HG03442 (cell line): ENCODE measurements at regions not wholly inside any gene's neighbourhood (a gene's known extent, or its start where the extent isn't known, plus 50 kb on each side); places are given as distances from the start of the nearest gene placed in this dataset.

Source experiments
- ATAC-seq: cut with Tn5 transposase; IDR thresholded peaks from one replicate; pipeline ENCODE4 v1.9.1; 2021; ENCODE audit warnings: mild to moderate bottlenecking, moderate library complexity; ENCODE audit not compliant: unreplicated experiment

DNA sequence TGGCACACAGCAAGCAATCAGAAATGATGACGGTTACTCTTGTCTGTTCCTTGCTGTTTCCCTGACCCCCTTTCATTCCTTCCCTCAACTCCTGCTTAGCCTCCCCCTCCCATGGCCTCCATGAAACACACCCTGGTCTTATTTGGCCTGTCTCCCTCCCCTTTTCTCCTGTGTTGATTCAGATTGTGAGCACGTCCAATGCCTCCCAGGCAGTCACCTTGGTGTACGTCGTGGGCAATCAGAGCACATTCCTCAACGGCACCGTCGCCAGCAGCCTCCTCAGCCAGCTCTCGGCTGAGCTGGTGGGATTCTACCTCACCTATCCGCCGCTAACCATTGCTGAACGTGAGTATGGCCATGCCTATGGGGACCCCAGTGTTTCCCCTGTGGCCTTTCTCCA lies 141.1 kb downstream of the C11orf91 start:
- no peak for ATAC-seq

DNA sequence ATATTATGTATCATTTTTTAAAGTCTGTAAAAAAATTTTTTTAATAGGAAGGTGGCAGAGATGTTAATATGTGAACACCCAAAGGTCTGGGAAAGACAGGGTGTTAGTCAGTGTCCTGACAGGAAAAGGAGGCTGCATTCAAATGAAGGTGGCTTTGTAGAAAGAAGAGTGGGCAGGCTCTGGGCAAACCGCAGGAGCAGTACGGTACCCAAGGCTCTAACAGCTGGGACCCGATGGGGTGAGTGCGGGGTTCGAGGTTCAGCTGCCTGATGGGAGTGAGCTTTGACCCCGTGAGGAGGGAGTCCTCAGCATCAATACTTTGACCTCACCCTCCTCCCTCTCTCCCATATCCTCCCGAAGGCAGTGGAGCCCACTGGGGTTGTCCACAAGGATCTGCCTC lies 142.5 kb downstream of the C11orf91 start:
- no peak for ATAC-seq

GRCh38 chr11:33557201-33557600 lies 143.4 kb downstream of the C11orf91 start:
- ATAC-seq = no peak

DNA sequence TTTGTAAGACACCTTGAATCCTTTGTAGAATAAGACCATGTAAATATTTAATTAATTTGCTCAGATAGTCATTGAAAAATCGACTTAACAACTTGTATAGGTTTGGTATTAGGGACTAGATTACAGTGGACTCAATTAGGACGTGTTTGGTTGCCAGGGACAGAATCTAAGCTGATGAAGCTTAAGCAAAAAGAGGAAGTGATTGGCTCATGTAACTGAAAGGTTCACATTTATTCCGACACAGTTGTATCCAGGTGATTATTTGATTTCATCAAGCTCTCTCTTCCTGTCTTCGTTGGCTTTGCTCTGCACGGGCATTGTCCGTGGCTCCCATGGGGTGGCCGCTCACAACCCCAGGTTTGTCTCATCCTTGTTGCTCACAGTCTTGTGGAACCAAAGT lies 146.4 kb downstream of the C11orf91 start:
- ATAC-seq = no peak

DNA sequence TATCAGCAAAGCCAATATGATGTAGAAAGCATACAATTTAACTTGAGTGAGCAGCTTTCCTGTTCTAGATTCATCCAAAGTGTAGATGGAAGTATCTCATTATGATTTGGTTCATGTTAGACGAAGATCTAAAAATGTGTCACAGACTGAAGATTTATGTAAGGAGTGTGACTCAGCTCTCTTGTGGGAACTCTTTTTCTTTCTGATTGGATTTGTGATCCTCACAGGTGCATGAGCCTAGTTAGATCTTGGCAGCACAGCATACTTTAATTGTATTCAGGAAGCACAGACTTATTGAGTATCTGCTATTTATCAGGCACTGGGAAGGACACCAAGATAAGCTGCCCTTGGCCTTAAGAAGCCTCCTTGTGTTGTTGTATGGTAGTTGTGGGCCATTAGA lies 147.1 kb downstream of the C11orf91 start:
- no peak for ATAC-seq

- ATAC-seq = no peak
Measured at GRCh38 chr11:33552756-33553155, 147.9 kb downstream of the C11orf91 start.

- ATAC-seq = no peak
Measured at GRCh38 chr11:33551051-33551450, 149.6 kb downstream of the C11orf91 start.

- ATAC-seq = no peak
Measured at GRCh38 chr11:33549483-33549882, 151.1 kb downstream of the C11orf91 start.

- ATAC-seq = no peak
Measured at GRCh38 chr11:33545931-33546330, 154.7 kb downstream of the C11orf91 start.

GRCh38 chr11:33544593-33545373 lies 155.8 kb downstream of the C11orf91 start:
- ATAC-seq = no peak

- no peak for ATAC-seq
Measured at GRCh38 chr11:33543823-33544222, 156.8 kb downstream of the C11orf91 start.

DNA sequence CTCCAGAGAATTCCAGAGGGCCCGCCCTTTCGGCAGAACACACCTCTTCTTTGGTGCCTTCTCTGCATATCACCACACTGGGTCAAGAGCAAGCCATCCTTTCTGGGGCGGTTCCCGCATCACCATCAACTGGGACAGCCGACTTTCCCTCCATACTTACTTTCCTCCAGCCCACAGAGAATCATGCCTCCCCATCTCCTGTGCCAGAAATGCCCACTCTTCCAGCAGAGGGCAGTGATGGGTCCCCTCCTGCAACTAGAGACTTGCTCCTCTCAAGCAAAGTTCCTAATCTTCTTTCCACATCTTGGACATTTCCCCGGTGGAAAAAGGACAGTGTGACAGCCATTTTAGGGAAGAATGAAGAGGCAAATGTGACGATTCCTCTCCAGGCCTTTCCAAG lies 157.7 kb downstream of the C11orf91 start:
- ATAC-seq = no peak

DNA sequence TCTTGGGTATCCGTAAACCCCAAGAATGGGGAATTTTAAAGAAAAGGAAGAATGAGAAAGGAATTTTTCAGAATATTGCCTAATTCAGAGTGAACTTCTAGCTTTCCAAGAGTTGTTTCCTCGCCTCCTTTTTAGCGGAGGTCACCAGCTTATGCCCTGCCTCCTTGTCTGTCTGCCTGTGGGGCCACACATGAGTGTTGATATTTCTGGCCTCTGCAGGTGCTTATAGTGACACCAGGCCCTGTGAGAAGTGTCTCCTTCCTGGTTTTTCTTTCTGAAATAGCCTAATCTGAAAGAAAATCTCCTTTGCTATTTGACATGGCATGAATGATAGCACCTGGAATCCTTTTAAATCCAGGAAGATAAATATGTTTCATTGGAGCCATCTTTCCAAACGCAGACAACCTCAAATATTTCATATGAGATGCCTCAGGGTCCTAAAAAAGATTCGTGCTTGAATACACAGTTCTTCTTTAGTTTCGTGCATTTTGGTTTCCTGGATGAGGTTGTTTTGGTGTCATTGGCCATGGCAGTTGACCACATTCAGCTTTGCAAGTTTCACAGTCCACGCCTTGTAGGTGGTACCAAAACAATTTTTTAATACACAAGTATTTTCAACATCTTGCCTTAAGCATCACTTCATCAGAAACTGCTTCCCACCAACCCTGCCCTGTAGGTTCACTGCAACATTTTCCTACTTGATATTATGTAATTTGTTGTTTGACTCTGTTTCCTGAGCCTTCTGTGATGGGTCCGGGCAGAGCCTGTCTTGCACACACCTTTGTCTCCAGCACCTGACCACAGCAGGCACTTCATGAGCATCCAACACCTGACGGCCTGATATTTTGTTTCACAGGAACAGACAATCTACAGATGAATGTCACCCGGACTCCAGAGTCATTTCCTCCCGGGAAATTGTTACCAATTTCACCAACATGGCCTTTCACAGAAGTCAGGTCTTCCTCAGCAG lies 159.4 kb downstream of the C11orf91 start:
- no peak for ATAC-seq

DNA sequence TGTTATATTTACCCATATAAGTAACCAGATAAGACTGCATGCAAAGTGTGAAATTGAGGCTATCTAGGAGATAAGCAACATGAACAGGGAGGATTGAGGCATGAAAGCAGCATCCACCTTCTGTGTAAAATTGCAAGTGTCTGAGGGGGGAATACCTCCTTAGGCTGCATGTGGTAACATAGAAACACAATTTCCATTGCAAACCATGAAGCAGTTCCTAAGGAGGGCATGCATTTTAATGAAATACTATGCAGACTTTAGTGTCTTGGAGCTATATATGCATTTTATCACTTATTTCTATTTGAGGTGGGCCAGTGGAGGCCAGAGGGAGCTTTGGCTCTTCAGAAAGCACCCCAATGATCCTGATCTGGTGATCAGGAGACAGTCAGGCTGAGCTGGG lies 160.2 kb downstream of the C11orf91 start:
- no peak for ATAC-seq

GRCh38 chr11:33539751-33540150 lies 160.9 kb downstream of the C11orf91 start:
- ATAC-seq = no peak

- ATAC-seq = no peak
Measured at GRCh38 chr11:33538726-33539125, 161.9 kb downstream of the C11orf91 start.

GRCh38 chr11:33536178-33536577 lies 164.4 kb downstream of the C11orf91 start:
- ATAC-seq = no peak

DNA sequence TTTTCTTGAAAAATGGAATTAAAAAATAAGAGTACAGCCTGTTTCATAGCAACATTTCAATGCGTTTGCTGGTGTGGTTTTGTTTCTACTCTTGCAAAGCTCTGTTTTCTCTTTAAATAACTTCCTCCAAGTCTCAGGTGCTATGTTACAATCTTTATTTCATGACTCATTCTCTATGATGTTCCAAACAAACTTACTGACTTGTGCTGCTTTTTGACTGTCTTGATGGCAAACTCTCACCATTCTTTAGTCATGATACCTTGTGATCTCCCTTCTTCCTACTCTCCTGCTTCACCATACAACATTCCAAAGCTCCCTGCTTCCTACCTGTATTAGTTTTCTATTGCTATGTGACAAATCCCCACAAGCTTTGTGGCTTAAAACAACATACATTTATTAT lies 166.1 kb downstream of the C11orf91 start:
- ATAC-seq = no peak

DNA sequence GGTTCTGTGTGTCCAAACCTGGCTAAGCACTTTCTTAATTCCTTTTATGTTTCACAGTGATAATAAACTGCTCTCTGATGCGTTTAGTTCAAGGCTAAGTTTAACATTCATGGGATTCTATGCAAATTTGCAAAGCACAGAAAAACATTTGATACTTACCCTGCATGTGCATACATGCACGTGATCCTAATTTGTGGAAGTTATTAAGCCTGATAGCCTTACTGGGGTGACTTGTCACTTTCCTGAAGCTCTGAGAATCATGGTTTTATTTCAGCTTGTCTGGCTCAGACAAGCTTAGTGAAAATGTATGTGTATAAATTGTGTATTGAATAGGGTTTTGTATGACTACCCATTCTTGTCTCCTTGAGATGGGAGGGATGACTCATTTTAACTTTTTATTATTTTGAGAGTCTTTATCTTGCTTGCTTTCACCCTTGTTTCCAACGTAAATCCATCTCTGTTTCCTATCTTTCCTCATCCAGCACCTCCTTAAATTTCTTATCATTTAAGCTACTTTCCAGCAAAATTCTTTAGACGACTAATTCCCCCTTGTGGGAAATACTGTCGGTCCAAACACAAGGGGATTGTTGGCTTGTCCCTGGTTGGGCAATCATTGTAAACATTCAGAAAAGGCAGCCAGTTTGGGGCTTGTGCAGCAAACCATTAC lies 167.1 kb downstream of the C11orf91 start:
- no peak for ATAC-seq

DNA sequence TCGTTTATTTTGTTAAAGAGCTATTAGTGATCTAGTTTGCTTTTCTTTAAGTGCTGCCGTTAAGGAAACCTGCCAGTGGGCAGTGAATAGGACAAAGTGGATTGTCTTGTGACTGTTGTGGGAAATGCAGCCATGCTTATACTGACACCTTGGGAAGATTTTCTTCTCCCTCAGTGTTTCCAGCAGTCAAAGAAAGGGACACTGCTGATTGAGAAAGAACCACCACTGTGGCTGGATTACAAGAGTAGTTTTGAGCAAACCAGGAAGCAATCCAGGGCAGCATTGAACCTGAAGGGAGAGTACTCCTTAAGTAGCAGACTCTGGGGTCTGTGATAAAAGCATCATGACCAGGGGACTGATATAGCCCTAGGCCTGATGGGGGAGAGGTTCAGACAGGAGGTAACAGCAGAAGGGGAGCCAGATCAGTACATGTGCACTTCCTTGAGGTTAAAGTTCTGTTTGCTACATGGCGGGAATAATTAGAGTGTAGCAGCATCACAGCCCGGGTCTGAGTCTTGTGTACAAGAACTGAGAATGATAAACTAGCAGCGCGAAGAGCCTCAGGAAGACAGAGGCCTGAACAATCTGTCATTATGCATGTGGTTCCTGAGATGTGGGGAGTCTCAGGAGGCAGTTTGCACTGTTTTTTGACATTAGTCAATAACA lies 167.8 kb downstream of the C11orf91 start:
- no peak for ATAC-seq

DNA sequence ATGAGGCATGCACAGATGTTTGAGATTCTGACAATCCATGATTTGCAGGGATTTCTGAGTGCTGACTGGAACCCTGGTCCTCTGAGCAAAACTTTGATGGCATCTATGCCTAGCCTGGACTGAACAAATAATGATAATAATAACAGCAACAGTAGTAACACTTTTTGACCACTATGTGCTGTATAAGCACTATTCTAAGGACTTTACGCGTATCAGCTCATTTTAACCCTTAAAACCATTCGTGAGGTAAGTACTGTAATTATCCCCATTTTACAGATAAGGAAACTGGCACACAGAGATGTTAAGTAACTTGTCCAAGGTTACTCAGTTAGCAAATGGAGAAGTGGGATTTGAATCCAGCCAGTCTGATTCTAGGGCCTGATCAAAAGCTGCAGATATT lies 168.4 kb downstream of the C11orf91 start:
- ATAC-seq = no peak
